Parathyroid adenoma (tissue), 2 donors: ENCODE measurements at regions not wholly inside any gene's neighbourhood (a gene's known extent, or its start where the extent isn't known, plus 50 kb on each side); places are given as distances from the start of the nearest gene placed in this dataset.

Experiments used
- H2AFZ ChIP-seq: fragments of 300-600 bp; sonication (generic); one replicate; pipeline ENCODE4 v1.7.0; 2017; ENCODE audit warnings: antibody characterized with exemption, mild to moderate bottlenecking
- H3K27ac ChIP-seq: fragments of 300-600 bp; sonication (generic); one replicate; pipeline ENCODE4 v1.7.0; 2017
- H3K27me3 ChIP-seq: fragments of 300-600 bp; sonication (generic); one replicate; pipeline ENCODE4 v1.7.0; 2017; ENCODE audit warnings: low read length; ENCODE audit not compliant: control insufficient read depth, insufficient read depth
- H3K36me3 ChIP-seq: fragments of 300-600 bp; sonication (generic); one replicate; pipeline ENCODE4 v1.7.0; 2017; ENCODE audit warnings: low read length; ENCODE audit not compliant: control insufficient read depth, insufficient read depth
- H3K4me1 ChIP-seq: fragments of 300-600 bp; sonication (generic); one replicate; pipeline ENCODE4 v1.7.0; 2017; ENCODE audit warnings: control low read depth
- H3K4me2 ChIP-seq: fragments of 300-600 bp; sonication (generic); one replicate; pipeline ENCODE4 v1.7.0; 2017; ENCODE audit warnings: low read length
- H3K4me3 ChIP-seq: fragments of 300-600 bp; sonication (generic); one replicate; pipeline ENCODE4 v1.7.0; 2017; ENCODE audit warnings: low read depth, low read length
- H3K79me2 ChIP-seq: fragments of 300-600 bp; sonication (generic); one replicate; pipeline ENCODE4 v1.7.0; 2017; ENCODE audit warnings: control low read depth
- H3K9ac ChIP-seq: fragments of 300-600 bp; sonication (generic); one replicate; pipeline ENCODE4 v1.7.0; 2017; ENCODE audit warnings: mild to moderate bottlenecking
- H3K9me3 ChIP-seq: fragments of 300-600 bp; sonication (generic); one replicate; pipeline ENCODE4 v1.7.0; 2017; ENCODE audit warnings: low read length; ENCODE audit not compliant: control insufficient read depth
- TF ChIP-seq, protein P1 (sequence below): fragments of 300-600 bp; sonication (generic); IDR thresholded peaks from one replicate; pipeline ENCODE4 v1.7.0; 2017; ENCODE audit warnings: antibody characterized with exemption, mild to moderate bottlenecking
- donor health status: primary hyperparathyroidism.

DNA sequence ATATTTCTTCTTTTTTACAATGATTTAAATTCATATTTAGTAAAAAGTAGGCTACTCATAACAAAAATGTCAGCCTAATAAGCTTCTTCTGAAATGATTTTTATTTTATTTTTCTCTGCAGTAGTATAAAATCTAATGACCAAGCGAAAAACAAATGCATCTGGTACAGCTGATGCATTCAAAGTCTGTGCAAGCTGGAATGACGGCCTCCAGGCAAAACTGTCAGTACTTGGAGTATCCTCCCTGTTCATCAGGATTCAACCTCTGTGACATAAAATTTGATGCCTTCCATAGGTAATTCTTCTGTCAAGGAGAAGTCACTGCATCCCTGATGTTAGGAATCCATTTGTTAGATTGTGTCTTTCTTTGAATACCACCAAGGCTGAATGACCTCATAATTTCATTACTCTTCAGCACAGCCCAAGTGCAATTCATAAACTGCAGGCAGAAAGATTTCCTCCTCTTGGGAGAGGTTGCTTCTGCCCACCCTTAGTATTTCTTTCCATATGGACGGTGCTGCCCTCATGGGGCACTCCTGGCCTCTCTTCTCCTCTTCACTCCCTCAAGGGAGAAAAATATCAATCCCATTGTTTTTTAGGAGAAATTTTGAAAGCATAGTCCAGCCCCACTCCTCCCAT lies 146.4 kb upstream of the STXBP5 start:
- peak overlapping the region; percentile 67 for H2AFZ ChIP-seq
- no peaks in the 10 kb centered on the region for H3K79me2 ChIP-seq
- H3K27ac ChIP-seq: no peak overlapping the region
- H3K4me1 ChIP-seq: peaks cover 7% of the 10 kb centered on the region
- H3K4me2 ChIP-seq: no peak overlapping the region
- H3K9ac ChIP-seq: no peak overlapping the region
- no peaks in the 10 kb centered on the region for H3K27me3 ChIP-seq
- H3K4me3 ChIP-seq: no peak overlapping the region
- no peaks in the 10 kb centered on the region for H3K9me3 ChIP-seq
- H3K36me3 ChIP-seq: no peaks in the 10 kb centered on the region
- TF ChIP-seq, protein P1, sequence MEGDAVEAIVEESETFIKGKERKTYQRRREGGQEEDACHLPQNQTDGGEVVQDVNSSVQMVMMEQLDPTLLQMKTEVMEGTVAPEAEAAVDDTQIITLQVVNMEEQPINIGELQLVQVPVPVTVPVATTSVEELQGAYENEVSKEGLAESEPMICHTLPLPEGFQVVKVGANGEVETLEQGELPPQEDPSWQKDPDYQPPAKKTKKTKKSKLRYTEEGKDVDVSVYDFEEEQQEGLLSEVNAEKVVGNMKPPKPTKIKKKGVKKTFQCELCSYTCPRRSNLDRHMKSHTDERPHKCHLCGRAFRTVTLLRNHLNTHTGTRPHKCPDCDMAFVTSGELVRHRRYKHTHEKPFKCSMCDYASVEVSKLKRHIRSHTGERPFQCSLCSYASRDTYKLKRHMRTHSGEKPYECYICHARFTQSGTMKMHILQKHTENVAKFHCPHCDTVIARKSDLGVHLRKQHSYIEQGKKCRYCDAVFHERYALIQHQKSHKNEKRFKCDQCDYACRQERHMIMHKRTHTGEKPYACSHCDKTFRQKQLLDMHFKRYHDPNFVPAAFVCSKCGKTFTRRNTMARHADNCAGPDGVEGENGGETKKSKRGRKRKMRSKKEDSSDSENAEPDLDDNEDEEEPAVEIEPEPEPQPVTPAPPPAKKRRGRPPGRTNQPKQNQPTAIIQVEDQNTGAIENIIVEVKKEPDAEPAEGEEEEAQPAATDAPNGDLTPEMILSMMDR: no peak

DNA sequence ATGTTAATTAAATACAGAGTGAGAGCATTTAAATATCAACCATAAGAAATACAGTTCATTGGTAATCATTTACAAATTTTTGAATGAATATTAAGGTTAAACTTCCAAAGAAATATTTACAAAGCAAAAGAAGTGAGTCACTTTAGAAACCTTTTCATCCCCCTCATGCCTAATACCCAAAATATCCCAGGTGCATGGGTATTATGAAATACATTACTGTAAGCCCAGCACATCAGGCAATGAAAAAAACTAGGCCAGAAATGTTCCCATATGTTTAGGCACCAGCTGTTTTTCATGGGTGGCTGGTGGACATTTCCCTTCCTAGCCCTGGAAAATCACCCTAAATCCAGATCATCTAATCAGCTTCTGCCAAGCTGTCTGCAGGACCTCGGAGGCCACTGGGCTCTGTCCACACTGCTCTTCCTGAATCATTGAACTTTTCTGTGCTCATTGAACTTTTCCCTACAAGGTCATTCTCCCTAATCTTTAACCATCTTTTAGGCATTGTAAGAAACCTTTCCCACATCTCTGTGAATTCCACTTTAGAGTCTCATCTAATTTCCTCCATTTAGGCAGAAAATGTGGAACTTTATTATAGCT lies 145.3 kb upstream of the STXBP5 start:
- Histone ChIP-seq H3K9ac (no peak overlapping the region), H3K36me3 (no peaks in the 10 kb centered on the region), H3K4me2 (no peak overlapping the region), H3K9me3 (no peaks in the 10 kb centered on the region), H3K4me3 (no peak overlapping the region), H3K79me2 (no peaks in the 10 kb centered on the region), H2AFZ (peak overlapping the region; percentile 48), H3K27me3 (no peaks in the 10 kb centered on the region), H3K27ac (no peak overlapping the region), H3K4me1 (peaks cover 7% of the 10 kb centered on the region)
- TF ChIP-seq, protein P1: no peak

DNA sequence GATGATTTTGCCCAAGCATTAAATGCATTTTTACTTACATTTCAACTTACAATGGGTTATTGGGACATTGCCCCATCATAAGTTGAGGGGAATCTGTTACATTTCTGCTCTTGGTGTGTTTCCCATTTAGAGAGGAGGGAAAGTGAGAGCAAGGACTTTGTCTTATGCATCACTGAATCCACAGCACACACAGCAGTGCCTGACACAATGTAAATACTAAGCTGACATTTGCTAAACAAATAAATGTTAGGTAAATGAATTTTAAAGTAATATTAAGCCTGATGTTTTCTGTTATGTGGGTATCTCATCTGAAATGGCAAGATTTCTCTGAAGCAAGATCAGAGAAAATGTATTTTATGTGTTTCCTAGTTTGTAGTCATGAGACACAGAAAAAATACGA lies 143.6 kb upstream of the STXBP5 start:
- TF ChIP-seq, protein P1: no peak
- Histone ChIP-seq H3K9me3 (no peaks in the 10 kb centered on the region), H3K9ac (no peak overlapping the region), H3K27ac (no peak overlapping the region), H3K4me2 (no peak overlapping the region), H3K36me3 (no peaks in the 10 kb centered on the region), H3K4me1 (peaks cover 4% of the 10 kb centered on the region), H3K4me3 (no peak overlapping the region), H2AFZ (no peak overlapping the region), H3K79me2 (no peaks in the 10 kb centered on the region), H3K27me3 (no peaks in the 10 kb centered on the region)

DNA sequence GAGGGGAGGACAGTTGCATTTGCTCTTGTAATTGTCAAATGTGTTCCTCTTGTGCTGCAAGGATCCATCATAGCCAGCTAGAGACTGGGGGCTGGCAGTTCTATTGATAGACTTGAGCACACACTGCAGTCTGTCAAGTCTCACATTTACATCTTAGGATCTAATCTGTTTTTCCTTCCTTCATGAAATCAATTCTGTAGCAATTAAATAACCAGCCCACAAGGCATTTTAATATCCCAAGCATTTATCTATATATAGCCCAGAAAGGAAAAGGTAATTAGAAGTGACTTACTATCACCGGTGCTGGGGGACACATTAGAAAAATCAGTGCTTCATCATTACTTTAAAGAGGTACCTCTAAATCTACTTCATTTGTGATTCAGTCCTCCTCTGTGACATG lies 143.0 kb upstream of the STXBP5 start:
- Histone ChIP-seq H3K4me3 (no peak overlapping the region), H3K4me1 (peaks cover 4% of the 10 kb centered on the region), H3K9me3 (no peaks in the 10 kb centered on the region), H3K9ac (no peak overlapping the region), H2AFZ (no peak overlapping the region), H3K27me3 (no peaks in the 10 kb centered on the region), H3K4me2 (no peak overlapping the region), H3K79me2 (no peaks in the 10 kb centered on the region), H3K27ac (no peak overlapping the region), H3K36me3 (no peaks in the 10 kb centered on the region)
- TF ChIP-seq, protein P1: no peak

DNA sequence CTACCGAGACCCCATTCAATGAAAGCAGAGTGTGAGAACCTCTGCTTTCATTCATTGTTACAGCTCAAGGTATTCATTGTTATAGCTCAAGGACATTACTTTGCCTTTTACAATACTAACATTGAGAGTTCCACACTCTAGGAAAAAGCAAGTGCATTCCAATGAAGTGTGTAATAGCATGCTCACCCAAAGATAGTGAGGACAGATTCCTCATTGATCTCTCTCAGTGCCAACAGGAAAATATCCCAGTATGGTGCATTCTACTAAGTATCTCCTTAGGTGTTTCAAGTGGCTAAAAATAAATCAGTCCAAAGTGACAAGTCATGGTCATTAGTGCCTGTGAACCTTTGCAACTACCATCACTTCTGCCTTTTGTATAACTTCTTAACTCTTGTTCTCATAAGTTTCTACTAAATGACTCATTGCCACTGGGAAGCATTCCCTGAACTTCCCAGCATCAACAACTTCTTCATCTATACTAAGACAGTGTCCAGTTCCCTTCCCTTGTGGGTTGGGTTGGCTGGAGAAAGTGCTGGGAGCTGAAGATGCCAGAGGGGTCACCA lies 140.7 kb upstream of the STXBP5 start:
- Histone ChIP-seq H3K9ac (no peak overlapping the region), H3K79me2 (no peaks in the 10 kb centered on the region), H3K4me3 (no peak overlapping the region), H3K36me3 (no peaks in the 10 kb centered on the region), H3K4me2 (no peak overlapping the region), H3K4me1 (peaks cover 4% of the 10 kb centered on the region), H2AFZ (no peak overlapping the region), H3K9me3 (no peaks in the 10 kb centered on the region), H3K27ac (no peak overlapping the region), H3K27me3 (no peaks in the 10 kb centered on the region)
- TF ChIP-seq, protein P1: no peak
